Testis (tissue), 2 donors: ENCODE measurements at regions not wholly inside any gene's neighbourhood (a gene's known extent, or its start where the extent isn't known, plus 50 kb on each side); places are given as distances from the start of the nearest gene placed in this dataset.

Experiments
- DNase-seq: peaks from one replicate; pipeline ENCODE4 v3.0.0-alpha.2; 2019
- H3K27ac ChIP-seq, 2 donors: fragments of 200-600 bp; sonication (generic); one replicate each; pipeline ENCODE4 v1.5.1; 2019
- H3K27me3 ChIP-seq: fragments of 200-600 bp; sonication (generic); one replicate; pipeline ENCODE4 v1.5.1; 2019
- H3K36me3 ChIP-seq: fragments of 200-600 bp; sonication (generic); one replicate; pipeline ENCODE4 v1.5.1; 2017; ENCODE audit warnings: low read depth; ENCODE audit errors: missing control alignments
- H3K4me1 ChIP-seq: fragments of 200-600 bp; sonication (generic); one replicate; pipeline ENCODE4 v1.5.1; 2019
- H3K4me3 ChIP-seq, 2 donors: fragments of 200-600 bp; sonication (generic); one replicate each; pipeline ENCODE4 v1.5.1; 2017 to 2019
- H3K9me3 ChIP-seq: fragments of 200-600 bp; sonication (generic); one replicate; pipeline ENCODE4 v1.5.1; 2017
- CTCF ChIP-seq, 3 experiments: fragments of 450-650 bp in 2 of 3; fragments of 200-600 bp in 1 of 3; sonication (generic) in 1 of 3; IDR thresholded peaks; one replicate each; pipeline ENCODE4 v1.5.1; 2016 to 2019; ENCODE audit warnings: antibody characterized with exemption in 3 of 3, mild to moderate bottlenecking in 2 of 3, moderate library complexity in 1 of 3
- POLR2A ChIP-seq: fragments of 450-650 bp; IDR thresholded peaks from one replicate; pipeline ENCODE4 v1.6.1; 2017; ENCODE audit warnings: antibody characterized with exemption, mild to moderate bottlenecking, moderate library complexity
- WGBS, 2 donors: methylation state at CpG; one replicate each; pipeline ENCODE4 v1.1.5; 2018; 5-methylcytosine and 5-hydroxymethylcytosine counted together
- intact Hi-C: fragments of 100-400 bp; cut with DNase I; formaldehyde crosslinking; loops from one replicate; pipeline ENCODE4 v1.15.1; 2023; ENCODE audit warnings: low total_unique reads

- no peak for DNase-seq
- H3K27ac ChIP-seq = no peak overlapping the region
- H3K9me3 ChIP-seq = no peaks in the 10 kb centered on the region
- no peaks in the 10 kb centered on the region for H3K36me3 ChIP-seq
- 79 to 92% methylated on average over 4 of the region's 4 CpGs for WGBS, 2 donors
- no peak overlapping the region for H3K4me3 ChIP-seq
- TF ChIP-seq POLR2A (no peak), CTCF (IDR thresholded peaks at IDR 0.05) (no peak)
- intact Hi-C loops = no loop called here
- H3K27me3 ChIP-seq = no peaks in the 10 kb centered on the region
- no peaks in the 10 kb centered on the region for H3K4me1 ChIP-seq
Observed at GRCh38 chr1:238648751-238649150, 737.6 kb upstream of the CHRM3 start.

GRCh38 chr1:238648296-238648695 is 738.1 kb upstream of the CHRM3 start:
- no peak overlapping the region for H3K4me3 ChIP-seq
- no peak for DNase-seq
- no peaks in the 10 kb centered on the region for H3K9me3 ChIP-seq
- WGBS, 2 donors = 50 to 93% methylated on average over 1 of the region's 1 CpG
- intact Hi-C loops = no loop called here
- TF ChIP-seq CTCF (IDR thresholded peaks at IDR 0.05) = no peak
- no peak for TF ChIP-seq POLR2A
- H3K36me3 ChIP-seq = no peaks in the 10 kb centered on the region
- H3K27me3 ChIP-seq = no peaks in the 10 kb centered on the region
- H3K4me1 ChIP-seq = no peaks in the 10 kb centered on the region
- H3K27ac ChIP-seq = no peak overlapping the region

- H3K4me1 ChIP-seq = no peaks in the 10 kb centered on the region
- no peaks in the 10 kb centered on the region for H3K27me3 ChIP-seq
- DNase-seq = no peak
- H3K9me3 ChIP-seq = no peaks in the 10 kb centered on the region
- H3K27ac ChIP-seq = no peak overlapping the region
- TF ChIP-seq POLR2A (no peak), CTCF (IDR thresholded peaks at IDR 0.05) (no peak)
- no peak overlapping the region for H3K4me3 ChIP-seq
- 28 to 38% methylated on average over 3 of the region's 3 CpGs for WGBS, 2 donors
- no peaks in the 10 kb centered on the region for H3K36me3 ChIP-seq
- intact Hi-C loops = no loop called here
Observed at GRCh38 chr1:238647877-238648276, 738.5 kb upstream of the CHRM3 start.

- Histone ChIP-seq H3K4me1 (no peaks in the 10 kb centered on the region), H3K27me3 (no peaks in the 10 kb centered on the region), H3K9me3 (no peaks in the 10 kb centered on the region), H3K4me3 (no peak overlapping the region), H3K36me3 (no peaks in the 10 kb centered on the region), H3K27ac (no peak overlapping the region)
- 43 to 53% methylated on average over 4 of the region's 4 CpGs for WGBS, 2 donors
- no peak for TF ChIP-seq CTCF (IDR thresholded peaks at IDR 0.05)
- no peak for TF ChIP-seq POLR2A
- intact Hi-C loops = no loop called here
- no peak for DNase-seq
Observed at GRCh38 chr1:238642231-238642630, 744.1 kb upstream of the CHRM3 start.

GRCh38 chr1:238639861-238640260 is 746.5 kb upstream of the CHRM3 start:
- no peak for TF ChIP-seq POLR2A
- TF ChIP-seq CTCF (IDR thresholded peaks at IDR 0.05) = no peak
- no peak overlapping the region for H3K27ac ChIP-seq
- no peaks in the 10 kb centered on the region for H3K9me3 ChIP-seq
- H3K4me1 ChIP-seq = no peaks in the 10 kb centered on the region
- DNase-seq = no peak
- no peak overlapping the region for H3K4me3 ChIP-seq
- intact Hi-C loops = no loop called here
- no peaks in the 10 kb centered on the region for H3K27me3 ChIP-seq
- H3K36me3 ChIP-seq = no peaks in the 10 kb centered on the region
